PFSK-1 (cell line): ENCODE measurements at regions not wholly inside any gene's neighbourhood (a gene's known extent, or its start where the extent isn't known, plus 50 kb on each side); places are given as distances from the start of the nearest gene placed in this dataset.

Source experiments
- FOXP2 ChIP-seq: optimal IDR thresholded peaks from 2 replicates; pipeline ENCODE3; 2011; ENCODE audit warnings: borderline replicate concordance, control low read depth, inconsistent platforms; ENCODE audit not compliant: insufficient read depth; ENCODE audit errors: extremely low read length, extremely low read depth
- POLR2AphosphoS5 ChIP-seq: IDR thresholded peaks from 2 replicates; pipeline ENCODE4 v1.6.1; 2012; ENCODE audit warnings: low read depth, mild to moderate bottlenecking, control low read depth, low read length, moderate library complexity
- REST ChIP-seq, 2 experiments: IDR thresholded peaks; 2 replicates each; pipeline versions ENCODE4 v1.6.1 to v1.8.0; 2011 to 2012; ENCODE audit warnings: low read depth in 2 of 2, low read length in 2 of 2, control low read depth in 1 of 2, inconsistent platforms in 1 of 2, mild to moderate bottlenecking in 1 of 2, moderate library complexity in 1 of 2; ENCODE audit not compliant: insufficient read depth in 1 of 2
- SIN3A ChIP-seq: IDR thresholded peaks from 2 replicates; pipeline ENCODE4 v1.6.1; 2012; ENCODE audit warnings: mild to moderate bottlenecking, low read length, moderate library complexity, borderline replicate concordance; ENCODE audit not compliant: insufficient read depth
- TAF1 ChIP-seq: IDR thresholded peaks from 2 replicates; pipeline ENCODE4 v1.6.1; 2012; ENCODE audit warnings: low read length, control low read depth, borderline replicate concordance; ENCODE audit not compliant: insufficient read depth

- TF ChIP-seq SIN3A (no peak), POLR2AphosphoS5 (no peak), REST (IDR thresholded peaks at IDR 0.05; ENCODE audit: insufficient read depth in 1 of 2, low read depth in 2 of 2, low read length in 2 of 2) (no peak), FOXP2 (no peak), TAF1 (no peak)
Measured at GRCh38 chr11:70942593-70942992, 309.8 kb downstream of the SHANK2 start.

- TF ChIP-seq FOXP2 = no peak
- no peak for TF ChIP-seq TAF1
- TF ChIP-seq POLR2AphosphoS5 = no peak
Measured at GRCh38 chr11:70944141-70944540, 308.2 kb downstream of the SHANK2 start.

GRCh38 chr11:70944636-70945035 is 307.7 kb downstream of the SHANK2 start:
- TF ChIP-seq SIN3A (no peak), FOXP2 (no peak), TAF1 (no peak), REST (IDR thresholded peaks at IDR 0.05; ENCODE audit: insufficient read depth in 1 of 2, low read depth in 2 of 2, low read length in 2 of 2) (no peak), POLR2AphosphoS5 (no peak)

GRCh38 chr11:70948398-70948797 is 304.0 kb downstream of the SHANK2 start:
- TF ChIP-seq SIN3A (no peak), TAF1 (no peak), FOXP2 (no peak), POLR2AphosphoS5 (no peak), REST (IDR thresholded peaks at IDR 0.05; ENCODE audit: insufficient read depth in 1 of 2, low read depth in 2 of 2, low read length in 2 of 2) (no peak)

DNA sequence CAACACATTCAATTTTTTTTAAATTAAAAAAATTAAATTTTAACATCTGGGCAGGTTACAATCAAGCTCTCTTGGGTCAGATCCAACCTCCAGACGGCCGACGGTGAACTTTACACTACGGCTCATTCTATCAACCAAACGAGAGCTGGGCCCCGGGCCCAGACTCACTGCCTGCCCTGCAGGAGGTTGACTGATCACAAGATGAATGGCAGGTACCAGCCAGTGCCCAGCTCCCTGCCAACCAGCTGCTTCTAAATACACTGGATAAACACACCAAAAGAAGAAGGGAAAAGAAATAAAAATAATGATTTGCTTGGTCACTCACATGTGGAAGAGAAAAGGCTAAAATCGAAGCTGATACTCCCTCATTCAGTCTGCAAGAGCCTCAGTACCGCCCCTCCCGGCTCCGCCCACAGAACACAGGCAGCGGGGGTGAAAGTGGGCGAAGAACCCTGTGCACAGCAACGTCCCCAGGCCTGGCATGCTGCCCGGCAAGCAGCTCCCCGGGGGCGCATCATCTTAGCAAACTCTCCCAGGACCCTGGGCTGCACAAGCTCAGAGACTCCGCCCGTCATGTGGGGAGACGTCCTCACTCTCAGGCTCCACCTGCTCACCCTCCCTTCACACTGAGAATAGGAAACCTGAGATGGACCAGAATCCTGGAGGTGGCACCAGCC is 303.4 kb downstream of the SHANK2 start:
- TF ChIP-seq POLR2AphosphoS5 (no peak), REST (IDR thresholded peaks at IDR 0.05; ENCODE audit: insufficient read depth in 1 of 2, low read depth in 2 of 2, low read length in 2 of 2) (no peak), TAF1 (no peak), FOXP2 (no peak), SIN3A (no peak)
